ENCODE measurements at regions not wholly inside any gene's neighbourhood (a gene's known extent, or its start where the extent isn't known, plus 50 kb on each side); places are given as distances from the start of the nearest gene placed in this dataset.
"Not testable (repeated sequence)": the region's sequence is repeated elsewhere in the genome, so short reads cannot be mapped to it uniquely, and the experiment has no call there.

DNA sequence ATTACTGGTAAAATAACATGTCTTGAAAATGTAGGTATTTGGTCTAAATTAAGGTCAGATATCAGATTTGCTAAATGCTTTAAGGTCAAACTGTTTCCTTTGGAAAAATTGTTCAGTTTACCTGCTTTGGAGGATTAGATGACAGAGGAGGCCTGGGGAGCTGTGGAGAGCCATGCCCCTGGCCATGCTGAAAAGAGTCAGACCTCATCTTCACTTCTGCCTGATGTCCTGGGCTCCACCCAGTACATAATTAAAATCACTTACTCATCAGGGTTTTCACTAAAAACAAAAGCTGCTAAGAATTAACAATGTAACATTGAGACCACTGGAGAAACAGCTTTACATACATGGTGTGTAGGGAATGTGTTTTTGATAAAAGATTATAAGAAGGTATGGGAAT lies 60.8 kb upstream of the UNC93A start:
- DNase-seq (ENCODE audit: low spot score): no peak

DNA sequence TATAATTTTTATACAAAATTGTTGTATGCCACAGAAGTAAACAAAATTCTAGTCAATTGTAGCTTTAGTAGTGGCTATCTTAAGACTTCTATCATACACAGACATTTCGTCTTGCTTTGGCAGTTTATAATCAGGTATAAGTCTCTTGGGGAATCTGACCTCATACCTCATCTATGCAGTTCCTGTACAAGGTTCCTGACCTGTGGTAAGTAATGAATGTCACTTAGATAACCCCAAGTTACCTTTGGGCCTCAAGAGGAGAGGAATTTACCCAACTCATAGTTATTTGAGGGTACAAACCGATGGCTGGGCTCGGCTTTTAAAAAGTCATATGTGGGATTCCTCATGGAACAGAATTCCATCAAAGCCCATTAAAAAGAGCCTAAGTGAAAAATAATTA lies 58.8 kb upstream of the UNC93A start:
- no peak for DNase-seq (ENCODE audit: low spot score)

DNA sequence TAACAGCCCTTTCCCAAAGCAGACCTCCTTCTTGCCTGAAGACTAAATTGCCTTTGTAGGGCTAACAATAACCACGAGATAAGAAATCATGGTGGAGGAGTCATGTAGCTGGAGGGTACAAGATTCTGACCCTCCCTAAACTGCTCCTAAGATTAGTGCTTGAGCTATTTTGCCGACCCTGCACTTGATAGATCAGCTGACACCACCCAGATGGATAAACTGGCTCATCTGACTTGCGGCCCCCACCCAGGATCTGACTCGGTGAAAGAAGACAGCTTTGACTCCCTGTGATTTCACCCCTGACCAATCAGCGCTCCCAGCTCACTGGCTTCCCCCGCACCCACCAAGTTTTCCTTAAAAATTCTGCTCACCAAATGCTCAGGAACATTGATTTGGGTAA lies 57.6 kb upstream of the UNC93A start:
- no peak for DNase-seq (ENCODE audit: low spot score)

DNA sequence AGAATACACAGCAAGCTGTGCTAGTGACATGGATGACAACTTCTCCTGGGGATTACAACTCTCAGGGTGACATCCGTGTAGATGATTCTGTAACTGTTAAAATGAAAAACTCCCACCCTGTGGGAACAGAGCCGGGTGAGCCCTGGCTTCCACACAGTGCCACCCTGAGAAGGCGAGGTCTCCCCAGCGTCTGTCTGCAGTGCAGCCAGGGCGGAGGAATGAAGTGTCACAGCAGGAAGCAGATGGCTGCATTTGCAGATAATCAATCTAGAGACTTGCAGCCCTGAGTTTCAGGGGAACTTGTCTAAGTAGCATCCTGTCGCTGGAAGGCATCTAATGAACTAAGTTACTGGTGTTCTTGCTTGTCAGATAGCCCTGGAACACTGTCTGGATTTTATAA lies 56.5 kb upstream of the UNC93A start:
- not testable (repeated sequence) for DNase-seq (ENCODE audit: low spot score)

DNA sequence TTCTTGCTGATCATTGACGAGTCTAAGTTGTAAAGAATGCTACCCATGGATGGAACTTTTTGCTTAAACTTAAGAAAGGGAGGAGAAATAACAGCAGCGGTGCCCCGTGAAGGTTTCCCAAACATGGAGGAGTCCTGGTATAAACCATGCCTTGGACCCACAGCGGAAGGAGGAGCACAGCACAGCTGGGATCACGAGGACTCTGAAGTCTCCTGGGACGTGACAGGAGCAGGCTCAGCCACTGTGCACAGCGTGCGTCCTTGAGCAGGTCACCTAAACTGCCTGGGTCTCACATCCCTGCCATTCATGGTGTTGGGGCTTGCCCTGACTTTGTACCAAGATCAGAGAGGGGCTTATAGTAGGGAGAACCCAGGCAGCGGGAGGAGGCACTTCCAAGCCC lies 56.1 kb upstream of the UNC93A start:
- no peak for DNase-seq (ENCODE audit: low spot score)

DNA sequence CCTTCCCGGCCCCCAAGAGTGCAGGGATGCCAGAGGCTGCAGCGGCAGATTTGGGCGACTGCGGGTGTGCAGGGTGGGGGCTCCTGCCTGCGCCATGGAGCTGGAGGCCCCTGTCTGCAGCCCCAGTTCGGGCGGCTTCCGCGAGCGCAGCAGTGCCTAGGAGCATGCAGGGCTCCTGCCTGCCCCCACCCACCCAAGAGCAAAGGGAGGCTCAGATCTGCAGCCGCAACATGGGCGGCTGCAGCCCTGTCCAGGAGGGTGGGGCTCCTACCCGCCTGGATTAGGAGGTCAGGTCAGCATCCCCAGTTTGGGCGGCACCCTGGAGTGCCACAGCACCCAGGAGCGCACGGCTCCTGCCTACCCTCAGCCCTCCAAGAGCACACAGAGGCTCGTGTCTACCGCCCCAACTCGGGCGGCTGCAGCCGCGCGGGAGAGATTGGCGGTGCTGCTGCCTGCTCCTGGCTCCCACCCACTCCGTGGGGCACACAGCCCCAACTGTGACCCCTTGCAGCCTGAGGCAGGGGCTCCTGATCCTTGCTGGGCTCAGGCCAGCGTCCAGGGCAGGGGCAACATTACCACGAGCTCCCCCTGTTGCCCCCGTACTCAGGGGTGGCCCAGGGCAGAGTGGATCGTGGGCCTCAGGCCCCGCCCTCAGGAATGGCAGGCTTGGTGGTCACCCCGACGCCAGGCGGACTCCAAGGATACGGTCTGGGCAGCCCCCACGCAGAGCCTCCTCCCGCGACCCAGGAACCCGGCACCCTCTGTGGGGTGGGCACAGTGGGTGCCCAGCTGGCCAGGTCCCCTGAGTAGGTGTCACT lies 55.5 kb upstream of the UNC93A start:
- no peak for DNase-seq (ENCODE audit: low spot score)

DNA sequence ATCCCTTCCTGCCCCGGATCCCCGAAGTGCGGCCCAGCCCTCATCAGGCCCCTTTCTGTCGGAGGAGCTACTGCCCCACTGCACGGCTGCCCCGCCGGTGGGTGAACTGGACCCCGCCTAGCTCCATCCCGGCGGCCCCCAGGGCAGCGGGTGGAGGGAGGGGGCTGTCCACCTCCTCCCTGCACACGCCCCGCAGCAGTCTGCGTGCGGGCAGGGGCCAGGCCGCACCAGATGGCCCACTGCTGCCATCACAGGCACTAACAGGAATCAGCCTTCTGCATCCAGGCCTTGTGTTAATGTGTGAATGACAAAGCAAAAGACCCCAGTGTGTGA lies 54.9 kb upstream of the UNC93A start:
- DNase-seq (ENCODE audit: low spot score): no peak

DNA sequence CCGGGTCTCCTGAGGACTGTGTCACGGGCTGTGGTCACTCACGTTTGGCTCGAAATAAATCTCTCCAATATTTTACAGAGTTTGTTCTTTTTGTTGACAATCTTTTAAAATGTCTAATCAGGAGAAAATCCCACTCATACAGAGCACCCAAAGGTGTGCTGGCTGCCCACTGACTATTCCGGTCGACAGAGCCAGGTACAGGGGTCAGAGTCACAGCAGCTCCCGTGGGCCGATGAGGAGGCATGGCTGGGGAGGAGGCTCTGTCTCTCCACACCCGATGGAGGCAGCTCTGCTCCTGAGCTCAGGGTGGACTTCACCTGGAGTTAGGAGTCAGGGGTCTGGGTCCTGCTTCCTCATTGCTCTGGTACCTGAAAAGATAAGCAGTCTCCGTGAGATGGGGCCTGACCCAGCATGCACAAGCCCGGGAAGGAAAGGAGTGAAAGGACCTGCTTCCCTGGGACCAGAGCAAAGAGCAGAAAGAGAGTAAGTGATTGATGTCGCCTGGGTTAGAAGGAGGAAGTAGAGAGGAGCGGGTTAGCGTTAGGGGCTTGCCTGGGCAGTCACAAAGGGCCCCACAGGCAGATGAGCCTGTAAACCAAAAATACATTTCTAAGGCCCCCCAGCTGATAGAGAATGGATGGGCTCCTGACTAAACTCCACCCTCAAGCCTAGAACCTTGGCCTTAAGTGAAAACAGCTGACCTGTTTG lies 53.5 kb upstream of the UNC93A start:
- DNase-seq (ENCODE audit: low spot score): no peak

DNA sequence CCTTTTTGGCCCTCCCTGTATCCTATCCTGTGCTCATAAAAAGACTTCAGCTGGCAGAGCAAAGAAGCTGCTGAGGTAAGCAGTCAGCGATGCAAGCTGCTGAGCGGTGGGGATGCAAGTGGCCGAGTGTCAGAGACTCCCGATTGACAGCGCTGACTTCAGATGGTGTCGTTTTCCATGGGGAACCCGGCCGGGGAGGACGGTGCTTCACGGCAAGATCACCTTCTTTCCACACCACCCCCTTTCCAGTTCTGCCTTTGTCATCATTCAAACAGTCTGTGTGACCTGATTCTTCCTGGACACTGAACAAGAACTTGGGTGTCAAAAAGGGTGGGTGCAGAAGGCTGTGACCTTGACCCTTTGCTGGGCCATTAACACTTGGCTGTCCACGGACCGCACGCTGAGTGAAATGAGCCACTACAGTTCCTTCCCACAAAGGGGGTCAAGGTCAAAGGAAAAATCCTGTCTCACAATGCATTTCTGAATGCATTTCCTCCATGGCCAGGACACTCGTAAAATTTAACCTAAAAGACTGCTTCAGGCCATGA lies 52.9 kb upstream of the UNC93A start:
- DNase-seq (ENCODE audit: low spot score): no peak

DNA sequence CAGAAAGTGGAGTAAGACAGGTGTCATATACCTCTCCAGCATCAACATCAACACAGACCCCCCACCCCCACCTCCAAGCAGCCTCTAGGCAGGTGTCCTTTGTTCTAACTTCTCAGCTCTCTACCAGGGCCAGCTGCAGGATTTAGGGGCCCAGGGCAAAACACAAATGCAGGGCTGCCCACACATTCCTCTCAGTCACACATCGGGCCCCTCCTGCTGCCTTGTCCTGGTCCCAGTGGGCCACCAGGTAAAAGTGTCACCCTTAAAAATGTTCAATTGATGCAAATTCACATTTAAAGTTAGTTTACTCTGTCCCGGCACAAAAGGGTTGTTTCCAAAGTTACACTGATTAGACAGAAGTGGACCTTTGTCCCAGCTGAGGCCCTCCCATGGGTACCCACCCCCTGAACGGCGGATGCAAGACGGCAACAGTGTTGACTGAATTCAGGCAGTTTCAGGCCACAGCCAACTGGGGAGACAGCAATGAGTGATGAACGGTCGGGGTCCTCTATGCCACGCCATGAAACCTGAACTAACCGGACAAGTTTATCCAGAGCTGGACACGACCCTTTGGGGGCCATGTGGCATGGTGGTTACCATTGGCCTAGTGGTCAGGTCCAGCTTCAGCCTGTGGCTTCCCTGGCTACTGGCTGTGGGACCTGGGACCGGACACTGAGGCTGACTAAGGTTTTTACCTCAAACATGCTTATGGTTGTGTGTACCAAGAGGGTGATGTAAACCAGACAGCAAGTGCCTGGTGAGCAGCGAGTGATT lies 52.2 kb upstream of the UNC93A start:
- DNase-seq (ENCODE audit: low spot score): no peak

DNA sequence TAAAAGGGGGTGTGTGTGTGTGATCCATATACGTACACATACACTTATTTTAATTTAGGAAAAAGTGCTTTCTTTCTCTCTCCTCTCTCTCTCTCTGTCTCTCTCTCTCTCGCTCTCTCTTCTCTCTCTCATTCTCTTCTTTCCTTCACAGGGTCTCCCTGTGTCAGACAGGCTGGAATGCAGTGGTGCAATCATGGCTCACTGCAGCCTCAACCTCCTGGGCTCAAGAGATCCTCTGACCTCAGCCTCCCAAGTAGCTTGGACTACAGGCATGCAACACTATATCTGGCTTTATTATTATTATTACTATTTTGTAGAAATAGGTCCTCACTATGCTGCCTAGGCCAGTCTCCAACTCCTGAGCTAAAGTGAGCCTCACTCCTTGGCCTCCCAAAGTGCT lies 51.6 kb upstream of the UNC93A start:
- not testable (repeated sequence) for DNase-seq (ENCODE audit: low spot score)

DNA sequence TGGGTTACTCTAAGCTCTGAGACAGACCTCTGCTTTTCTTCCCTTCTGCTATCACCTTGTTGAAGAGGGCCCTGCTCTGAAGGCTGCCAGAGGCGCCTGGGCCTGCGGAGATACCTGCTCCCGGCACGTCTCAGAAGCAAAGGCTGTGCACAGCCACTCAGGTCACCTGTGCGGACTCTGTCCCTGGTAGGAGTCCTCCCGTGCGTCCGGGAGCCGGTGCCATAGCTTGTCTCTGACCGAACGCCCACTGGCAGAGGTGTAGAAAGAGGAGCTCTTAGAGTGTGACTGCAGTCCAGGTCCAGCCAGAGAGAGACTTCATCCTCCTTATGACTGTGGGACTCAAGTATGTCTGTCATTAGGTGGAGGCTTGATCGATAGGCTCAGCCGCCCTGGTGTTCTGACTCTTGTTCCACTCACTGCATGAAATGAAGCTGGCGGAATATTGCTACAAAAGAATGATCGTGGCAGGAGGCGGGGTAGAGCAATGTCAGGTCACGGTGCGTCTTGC lies 51.0 kb upstream of the UNC93A start:
- DNase-seq (ENCODE audit: low spot score): no peak

All from CD4-positive, alpha-beta T cell treated with Interleukin-6 at 100 ng/mL for 8 hours (primary cell).